WERI-Rb-1 (cell line): ENCODE measurements at regions not wholly inside any gene's neighbourhood (a gene's known extent, or its start where the extent isn't known, plus 50 kb on each side); places are given as distances from the start of the nearest gene placed in this dataset.
"Not testable (repeated sequence)": the region's sequence is repeated elsewhere in the genome, so short reads cannot be mapped to it uniquely, and the experiment has no call there.

Experiments used
- DNase-seq: peaks from one replicate; pipeline ENCODE4 v3.0.0-alpha.2; 2020
- H3K27ac ChIP-seq: fragments of 250-450 bp; sonication (Bioruptor Pico); 2 replicates; pipeline ENCODE4 v1.5.1; 2020; ENCODE audit warnings: mild to moderate bottlenecking, moderate library complexity
- H3K27me3 ChIP-seq: fragments of 250-450 bp; sonication (Bioruptor Pico); 2 replicates; pipeline ENCODE4 v1.5.1; 2021; ENCODE audit warnings: mild to moderate bottlenecking, low read depth, moderate library complexity; ENCODE audit not compliant: insufficient read depth, severe bottlenecking
- H3K36me3 ChIP-seq: fragments of 250-450 bp; sonication (Bioruptor Pico); 2 replicates; pipeline ENCODE4 v1.5.1; 2020; ENCODE audit warnings: mild to moderate bottlenecking, moderate library complexity
- H3K4me3 ChIP-seq: 2 replicates; pipeline ENCODE4 v1.5.1; 2011; ENCODE audit warnings: low read depth, mild to moderate bottlenecking, control low read depth, low read length
- H3K9me3 ChIP-seq: fragments of 250-450 bp; sonication (Bioruptor Pico); 2 replicates; pipeline ENCODE4 v1.5.1; 2021; ENCODE audit warnings: mild to moderate bottlenecking, moderate library complexity; ENCODE audit not compliant: severe bottlenecking
- TF ChIP-seq, protein P1 (sequence below): IDR thresholded peaks from 2 replicates; pipeline ENCODE4 v1.5.1; 2011; ENCODE audit warnings: low read depth, mild to moderate bottlenecking, control low read depth, inconsistent platforms, low read length

DNA sequence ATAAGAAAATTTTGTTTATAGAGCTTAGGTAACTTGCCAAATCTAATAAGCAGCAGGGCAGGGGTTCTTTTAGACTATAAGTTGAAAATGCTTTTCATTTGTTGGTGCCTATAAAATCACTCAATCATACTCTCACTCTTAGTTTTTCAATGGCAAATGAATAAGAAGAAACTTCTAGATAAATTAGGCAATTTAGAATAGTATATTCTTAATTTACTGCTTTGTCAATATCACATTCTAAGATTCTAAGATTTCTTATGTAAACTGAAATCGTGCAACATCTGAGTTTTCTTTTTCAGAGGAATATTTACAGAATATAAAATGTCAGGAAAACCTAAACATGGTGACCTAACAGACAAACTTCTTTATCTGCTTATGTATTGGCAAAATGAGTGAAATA is 849.0 kb downstream of the DTWD2 start:
- H3K9me3 ChIP-seq, result no peaks in the 10 kb centered on the region
- H3K36me3 ChIP-seq, result no peaks in the 10 kb centered on the region
- no peaks in the 10 kb centered on the region for H3K27me3 ChIP-seq
- TF ChIP-seq, protein P1, sequence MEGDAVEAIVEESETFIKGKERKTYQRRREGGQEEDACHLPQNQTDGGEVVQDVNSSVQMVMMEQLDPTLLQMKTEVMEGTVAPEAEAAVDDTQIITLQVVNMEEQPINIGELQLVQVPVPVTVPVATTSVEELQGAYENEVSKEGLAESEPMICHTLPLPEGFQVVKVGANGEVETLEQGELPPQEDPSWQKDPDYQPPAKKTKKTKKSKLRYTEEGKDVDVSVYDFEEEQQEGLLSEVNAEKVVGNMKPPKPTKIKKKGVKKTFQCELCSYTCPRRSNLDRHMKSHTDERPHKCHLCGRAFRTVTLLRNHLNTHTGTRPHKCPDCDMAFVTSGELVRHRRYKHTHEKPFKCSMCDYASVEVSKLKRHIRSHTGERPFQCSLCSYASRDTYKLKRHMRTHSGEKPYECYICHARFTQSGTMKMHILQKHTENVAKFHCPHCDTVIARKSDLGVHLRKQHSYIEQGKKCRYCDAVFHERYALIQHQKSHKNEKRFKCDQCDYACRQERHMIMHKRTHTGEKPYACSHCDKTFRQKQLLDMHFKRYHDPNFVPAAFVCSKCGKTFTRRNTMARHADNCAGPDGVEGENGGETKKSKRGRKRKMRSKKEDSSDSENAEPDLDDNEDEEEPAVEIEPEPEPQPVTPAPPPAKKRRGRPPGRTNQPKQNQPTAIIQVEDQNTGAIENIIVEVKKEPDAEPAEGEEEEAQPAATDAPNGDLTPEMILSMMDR, result no peak
- no peak overlapping the region for H3K4me3 ChIP-seq
- H3K27ac ChIP-seq, result no peak overlapping the region
- DNase-seq, result no peak

DNA sequence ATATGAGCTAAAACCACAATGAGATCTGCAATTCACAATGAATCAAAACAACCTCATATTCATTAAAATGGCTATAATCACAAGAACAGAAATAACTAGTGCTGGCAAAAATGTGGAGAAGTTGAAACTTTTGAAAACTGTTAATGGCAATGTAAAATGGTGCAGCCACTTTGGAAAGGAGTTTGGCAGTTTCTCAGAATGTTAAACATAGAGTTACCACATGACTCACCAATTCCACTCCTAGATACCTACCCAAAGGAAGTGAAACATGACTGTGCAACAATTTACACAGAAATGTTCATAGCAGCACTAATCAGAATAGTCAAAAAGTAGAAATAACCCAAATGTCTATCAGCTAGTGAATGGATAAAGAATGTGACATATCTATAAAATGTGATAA is 862.2 kb downstream of the DTWD2 start:
- Histone ChIP-seq H3K9me3 (no peaks in the 10 kb centered on the region), H3K27me3 (no peaks in the 10 kb centered on the region)

DNA sequence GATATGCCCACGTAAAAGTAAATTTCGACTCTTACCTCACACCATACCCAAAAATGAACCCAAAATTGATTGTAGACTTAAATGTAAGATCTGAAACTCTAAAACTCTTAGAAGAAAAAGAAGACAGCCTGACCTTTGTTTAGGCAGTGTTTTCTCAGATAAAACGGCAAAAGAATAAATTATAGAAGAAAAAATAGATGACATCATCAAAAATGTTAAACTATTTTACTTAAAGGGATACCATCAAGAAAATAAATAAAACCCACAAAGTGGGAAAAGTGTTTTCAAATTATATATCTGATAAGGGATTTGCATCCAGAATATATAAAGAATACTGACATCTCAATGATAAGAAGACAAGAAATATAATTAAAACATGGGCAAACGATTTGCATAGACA is 862.7 kb downstream of the DTWD2 start:
- Histone ChIP-seq H3K27ac (no peak overlapping the region), H3K36me3 (no peaks in the 10 kb centered on the region), H3K4me3 (no peak overlapping the region), H3K27me3 (no peaks in the 10 kb centered on the region), H3K9me3 (no peaks in the 10 kb centered on the region)
- no peak for DNase-seq
- TF ChIP-seq, protein P1, result no peak

More for the DNA sequence above, 862.2 kb downstream of the DTWD2 start:
- TF ChIP-seq, protein P1, result no peak
- DNase-seq, result no peak
- no peaks in the 10 kb centered on the region for H3K36me3 ChIP-seq
- no peak overlapping the region for H3K27ac ChIP-seq
- no peak overlapping the region for H3K4me3 ChIP-seq

DNA sequence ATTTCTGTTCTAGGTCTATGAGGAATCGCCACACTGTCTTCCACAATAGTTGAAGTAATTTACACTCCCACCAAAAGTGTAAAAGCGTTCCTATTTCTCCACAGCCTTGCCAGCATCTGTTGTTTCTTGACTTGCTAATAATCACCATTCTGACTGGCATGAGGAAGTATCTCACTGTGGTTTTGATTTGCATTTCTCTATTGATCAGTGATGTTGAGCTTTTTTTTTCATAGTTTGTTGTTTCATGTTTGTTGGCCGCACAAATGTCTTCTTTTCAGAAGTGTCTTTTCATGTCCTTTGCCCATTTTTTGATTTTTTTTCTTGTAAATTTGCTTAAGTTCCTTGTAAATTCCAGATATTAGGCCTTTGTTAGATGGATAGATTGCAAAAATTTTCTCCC is 867.1 kb downstream of the DTWD2 start:
- no peak overlapping the region for H3K27ac ChIP-seq
- DNase-seq, result no peak
- TF ChIP-seq, protein P1, result no peak
- H3K4me3 ChIP-seq, result no peak overlapping the region
- H3K27me3 ChIP-seq, result no peaks in the 10 kb centered on the region
- no peaks in the 10 kb centered on the region for H3K36me3 ChIP-seq
- H3K9me3 ChIP-seq, result no peaks in the 10 kb centered on the region

DNA sequence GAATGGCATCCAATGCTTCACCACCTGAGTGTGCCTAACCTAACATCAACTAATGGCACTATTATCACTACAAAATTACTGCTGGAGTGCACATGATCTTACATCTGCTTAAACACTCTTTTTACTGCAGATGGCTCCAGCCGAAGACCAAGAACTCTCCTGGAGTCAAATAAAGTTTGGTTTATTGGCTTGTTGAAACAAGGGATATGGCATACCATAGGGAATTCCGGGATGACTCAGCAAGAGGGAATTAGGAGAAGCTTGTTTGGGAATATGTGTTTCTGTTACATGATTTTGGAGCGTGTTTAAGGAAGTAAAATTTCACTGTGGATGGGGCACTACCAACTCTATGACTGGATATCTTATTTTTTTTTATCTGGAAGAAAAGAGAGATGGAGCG is 872.6 kb downstream of the DTWD2 start:
- Histone ChIP-seq H3K27ac (no peak overlapping the region), H3K4me3 (no peak overlapping the region), H3K27me3 (no peaks in the 10 kb centered on the region), H3K9me3 (peaks cover under 1% of the 10 kb centered on the region), H3K36me3 (no peaks in the 10 kb centered on the region; the same call in 1 of the 2 replicates)
- no peak for DNase-seq
- TF ChIP-seq, protein P1, result no peak

DNA sequence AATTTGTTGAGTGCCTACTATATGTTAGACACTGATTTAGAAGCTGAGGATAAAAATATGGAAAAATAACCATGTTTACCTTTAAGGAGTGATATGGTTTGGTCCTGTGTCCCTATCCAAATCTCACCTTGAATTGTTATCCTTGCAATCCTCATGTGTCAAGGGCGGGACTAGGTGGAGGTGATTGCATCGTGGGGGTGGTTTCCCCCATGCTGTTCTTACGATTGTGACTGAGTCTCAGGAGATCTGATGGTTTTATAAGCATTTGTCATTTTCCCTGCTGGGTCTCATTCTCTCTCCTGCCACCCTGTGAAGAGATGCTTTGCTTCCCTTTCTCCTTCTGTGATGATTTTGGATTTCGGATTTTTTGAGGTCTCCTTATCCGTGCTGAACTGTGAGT is 876.4 kb downstream of the DTWD2 start:
- no peak for DNase-seq
- H3K36me3 ChIP-seq, result no peaks in the 10 kb centered on the region; the same call in 1 of the 2 replicates
- no peak overlapping the region for H3K27ac ChIP-seq

DNA sequence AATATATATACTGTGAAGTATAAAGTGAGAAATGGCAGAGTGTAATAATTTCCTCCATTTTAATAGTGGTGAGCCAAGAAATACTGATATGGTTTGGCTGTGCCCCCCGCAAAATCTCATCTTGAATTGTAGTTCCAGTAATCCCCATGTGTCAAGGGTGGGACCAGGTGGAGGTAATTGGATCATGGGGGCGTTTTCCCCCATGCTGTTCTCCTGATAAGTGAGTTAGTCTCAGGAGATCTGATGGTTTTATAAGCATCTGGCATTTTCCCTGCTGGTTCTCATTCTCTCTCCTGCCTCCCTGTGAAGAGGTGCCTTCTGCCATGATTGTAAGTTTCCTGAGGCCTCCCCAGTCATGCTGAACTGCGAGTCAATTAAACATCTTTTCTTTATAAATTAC is 881.1 kb downstream of the DTWD2 start:
- not testable (repeated sequence) for H3K4me3 ChIP-seq, H3K27me3 ChIP-seq, H3K36me3 ChIP-seq, H3K9me3 ChIP-seq, H3K27ac ChIP-seq
- DNase-seq, result peak; percentile 19

More for the DNA sequence above, 876.4 kb downstream of the DTWD2 start:
- TF ChIP-seq, protein P1, result no peak
- H3K4me3 ChIP-seq, result no peak overlapping the region
- no peaks in the 10 kb centered on the region for H3K27me3 ChIP-seq
- H3K9me3 ChIP-seq, result peaks cover 6% of the 10 kb centered on the region
